ENCODE measurements at regions not wholly inside any gene's neighbourhood (a gene's known extent, or its start where the extent isn't known, plus 50 kb on each side); places are given as distances from the start of the nearest gene placed in this dataset.

DNA sequence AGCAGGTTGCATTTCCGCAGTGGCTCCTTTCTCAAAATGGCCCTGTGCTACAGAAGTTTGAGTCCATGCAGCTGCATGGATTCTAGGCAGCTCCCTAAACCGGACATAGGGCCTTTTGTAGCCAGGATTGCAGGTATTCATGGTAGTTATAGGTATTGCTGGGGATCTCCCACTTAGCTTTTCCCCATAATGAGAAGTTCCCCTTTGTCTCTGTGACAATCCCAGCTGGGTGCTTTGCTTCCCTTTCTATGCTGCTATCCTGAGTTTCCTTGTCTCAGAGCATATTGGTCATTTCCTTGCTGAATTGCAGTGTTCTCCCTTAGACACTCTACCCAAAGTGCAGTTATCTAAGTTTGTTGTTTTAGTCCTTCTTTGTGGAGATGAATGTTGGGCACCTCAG is 120.9 kb upstream of the MIS18BP1 start:
- Histone ChIP-seq H3K9ac (ENCODE audit: low read length in 5 of 5) (no peak overlapping the region), H3K27me3 (ENCODE audit: control insufficient read depth in 5 of 5, insufficient read depth in 4 of 5, low read length in 5 of 5) (no peaks in the 10 kb centered on the region), H3K4me3 (ENCODE audit: low read depth in 1 of 5, low read length in 5 of 5) (no peak overlapping the region), H3K4me1 (ENCODE audit: control insufficient read depth in 5 of 5, insufficient read depth in 5 of 5, low read length in 5 of 5) (peaks cover 0 to 5% (median 0%) of the 10 kb centered on the region in 5 donors), H3K27ac (ENCODE audit: low read depth, low read length) (no peak overlapping the region), H3K36me3 (ENCODE audit: control insufficient read depth in 5 of 5, insufficient read depth in 5 of 5, low read length in 5 of 5) (no peaks in the 10 kb centered on the region), H3K9me3 (ENCODE audit: control insufficient read depth in 5 of 5, low read length in 5 of 5) (no peaks in the 10 kb centered on the region)

- Histone ChIP-seq H3K27me3 (ENCODE audit: control insufficient read depth in 5 of 5, insufficient read depth in 4 of 5, low read length in 5 of 5) (no peaks in the 10 kb centered on the region), H3K27ac (ENCODE audit: low read depth, low read length) (no peak overlapping the region)
These were observed 111.7 kb upstream of the MIS18BP1 start for GRCh38 chr14:45364565-45365156.

DNA sequence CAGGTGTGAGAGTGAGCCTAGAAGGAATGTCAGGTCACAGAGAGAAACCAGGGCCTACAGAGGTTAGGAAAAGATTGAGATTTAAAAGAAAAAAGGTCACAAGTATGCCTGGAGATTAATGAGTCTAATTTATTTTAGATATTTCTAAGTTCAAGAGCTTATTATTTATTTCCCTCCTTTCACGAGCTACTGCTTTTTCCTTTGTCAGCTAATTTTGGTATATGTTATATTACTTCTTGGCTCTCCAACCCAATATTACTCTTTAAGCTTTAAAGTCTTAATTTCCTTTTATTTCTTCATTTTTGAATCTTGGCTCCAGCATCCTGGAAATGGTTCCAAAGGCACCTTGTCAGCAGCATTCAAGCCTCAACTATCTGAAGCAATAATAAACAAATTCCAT is 109.5 kb upstream of the MIS18BP1 start:
- H3K36me3 ChIP-seq (ENCODE audit: control insufficient read depth in 5 of 5, insufficient read depth in 5 of 5, low read length in 5 of 5) = no peaks in the 10 kb centered on the region
- no peak overlapping the region for H3K27ac ChIP-seq (ENCODE audit: low read depth, low read length)
- H3K4me1 ChIP-seq (ENCODE audit: control insufficient read depth in 5 of 5, insufficient read depth in 5 of 5, low read length in 5 of 5) = peaks cover 0 to 8% (median 0%) of the 10 kb centered on the region in 5 donors
- H3K9ac ChIP-seq (ENCODE audit: low read length in 5 of 5) = no peak overlapping the region
- no peaks in the 10 kb centered on the region for H3K27me3 ChIP-seq (ENCODE audit: control insufficient read depth in 5 of 5, insufficient read depth in 4 of 5, low read length in 5 of 5)
- no peak overlapping the region for H3K4me3 ChIP-seq (ENCODE audit: low read depth in 1 of 5, low read length in 5 of 5)
- no peaks in the 10 kb centered on the region for H3K9me3 ChIP-seq (ENCODE audit: control insufficient read depth in 5 of 5, low read length in 5 of 5)

More at GRCh38 chr14:45364565-45365156, 111.7 kb upstream of the MIS18BP1 start:
- H3K9ac ChIP-seq (ENCODE audit: low read length in 5 of 5) = no peak overlapping the region
- no peaks in the 10 kb centered on the region for H3K36me3 ChIP-seq (ENCODE audit: control insufficient read depth in 5 of 5, insufficient read depth in 5 of 5, low read length in 5 of 5)
- peaks cover 0 to 8% (median 0%) of the 10 kb centered on the region in 5 donors for H3K4me1 ChIP-seq (ENCODE audit: control insufficient read depth in 5 of 5, insufficient read depth in 5 of 5, low read length in 5 of 5)
- no peaks in the 10 kb centered on the region for H3K9me3 ChIP-seq (ENCODE audit: control insufficient read depth in 5 of 5, low read length in 5 of 5)
- no peak overlapping the region for H3K4me3 ChIP-seq (ENCODE audit: low read depth in 1 of 5, low read length in 5 of 5)

DNA sequence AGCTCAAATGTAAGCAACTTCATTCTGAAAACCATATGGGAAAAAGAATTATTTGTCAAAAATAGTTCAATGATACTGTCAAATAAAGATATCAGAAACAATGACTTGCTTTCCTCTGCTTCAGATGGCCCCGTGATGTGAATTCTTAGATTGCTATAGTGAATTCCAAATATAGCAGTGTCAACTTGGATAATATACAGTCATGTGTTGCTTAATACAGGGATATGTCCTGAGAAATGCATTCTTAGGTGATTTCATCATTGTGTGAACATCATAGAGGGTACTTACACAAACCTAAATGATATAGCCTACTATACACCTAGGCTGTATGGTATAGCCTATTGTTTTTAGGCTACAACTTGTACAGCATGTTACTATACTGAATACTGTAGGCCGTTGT is 108.7 kb upstream of the MIS18BP1 start:
- no peak overlapping the region for H3K4me3 ChIP-seq (ENCODE audit: low read depth in 1 of 5, low read length in 5 of 5)
- no peak overlapping the region for H3K27ac ChIP-seq (ENCODE audit: low read depth, low read length)
- no peak overlapping the region for H3K9ac ChIP-seq (ENCODE audit: low read length in 5 of 5)
- H3K27me3 ChIP-seq (ENCODE audit: control insufficient read depth in 5 of 5, insufficient read depth in 4 of 5, low read length in 5 of 5) = no peaks in the 10 kb centered on the region
- no peaks in the 10 kb centered on the region for H3K9me3 ChIP-seq (ENCODE audit: control insufficient read depth in 5 of 5, low read length in 5 of 5)
- no peaks in the 10 kb centered on the region for H3K36me3 ChIP-seq (ENCODE audit: control insufficient read depth in 5 of 5, insufficient read depth in 5 of 5, low read length in 5 of 5)
- H3K4me1 ChIP-seq (ENCODE audit: control insufficient read depth in 5 of 5, insufficient read depth in 5 of 5, low read length in 5 of 5) = peaks cover 0 to 8% (median 0%) of the 10 kb centered on the region in 5 donors

DNA sequence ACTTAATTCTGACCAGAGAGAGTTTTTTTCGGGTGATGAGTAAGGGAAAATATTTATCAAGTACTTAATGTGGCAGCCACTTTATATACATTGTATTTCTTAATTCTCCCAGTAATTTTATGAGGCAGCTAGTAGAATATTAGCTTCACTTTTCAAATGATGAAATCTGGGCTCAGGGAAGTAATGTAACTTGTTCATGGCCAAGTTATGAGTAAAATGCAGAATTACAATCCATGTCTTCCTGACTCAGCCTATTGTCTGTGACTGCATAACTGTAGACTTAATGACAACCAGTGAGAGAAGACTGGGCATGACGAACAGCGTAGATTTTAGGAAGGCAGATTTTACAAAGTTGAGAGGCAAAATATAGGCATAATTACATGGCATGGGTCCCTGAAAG is 106.7 kb upstream of the MIS18BP1 start:
- no peak overlapping the region for H3K9ac ChIP-seq (ENCODE audit: low read length in 5 of 5)
- no peaks in the 10 kb centered on the region for H3K27me3 ChIP-seq (ENCODE audit: control insufficient read depth in 5 of 5, insufficient read depth in 4 of 5, low read length in 5 of 5)
- no peak overlapping the region for H3K27ac ChIP-seq (ENCODE audit: low read depth, low read length)
- no peaks in the 10 kb centered on the region for H3K36me3 ChIP-seq (ENCODE audit: control insufficient read depth in 5 of 5, insufficient read depth in 5 of 5, low read length in 5 of 5)
- peaks cover 0 to 2% (median 0%) of the 10 kb centered on the region in 5 donors for H3K9me3 ChIP-seq (ENCODE audit: control insufficient read depth in 5 of 5, low read length in 5 of 5)
- no peak overlapping the region for H3K4me3 ChIP-seq (ENCODE audit: low read depth in 1 of 5, low read length in 5 of 5)
- peaks cover 0 to 4% (median 0%) of the 10 kb centered on the region in 5 donors for H3K4me1 ChIP-seq (ENCODE audit: control insufficient read depth in 5 of 5, insufficient read depth in 5 of 5, low read length in 5 of 5)

- Histone ChIP-seq H3K9ac (ENCODE audit: low read length in 5 of 5) (no peak overlapping the region), H3K27me3 (ENCODE audit: control insufficient read depth in 5 of 5, insufficient read depth in 4 of 5, low read length in 5 of 5) (no peaks in the 10 kb centered on the region), H3K36me3 (ENCODE audit: control insufficient read depth in 5 of 5, insufficient read depth in 5 of 5, low read length in 5 of 5) (no peaks in the 10 kb centered on the region), H3K27ac (ENCODE audit: low read depth, low read length) (no peak overlapping the region), H3K9me3 (ENCODE audit: control insufficient read depth in 5 of 5, low read length in 5 of 5) (peaks cover 0 to 2% (median 0%) of the 10 kb centered on the region in 5 donors), H3K4me3 (ENCODE audit: low read depth in 1 of 5, low read length in 5 of 5) (no peak overlapping the region), H3K4me1 (ENCODE audit: control insufficient read depth in 5 of 5, insufficient read depth in 5 of 5, low read length in 5 of 5) (peaks cover 0 to 10% (median 9%) of the 10 kb centered on the region in 5 donors)
These were observed 79.5 kb upstream of the MIS18BP1 start for GRCh38 chr14:45332360-45332988.

DNA sequence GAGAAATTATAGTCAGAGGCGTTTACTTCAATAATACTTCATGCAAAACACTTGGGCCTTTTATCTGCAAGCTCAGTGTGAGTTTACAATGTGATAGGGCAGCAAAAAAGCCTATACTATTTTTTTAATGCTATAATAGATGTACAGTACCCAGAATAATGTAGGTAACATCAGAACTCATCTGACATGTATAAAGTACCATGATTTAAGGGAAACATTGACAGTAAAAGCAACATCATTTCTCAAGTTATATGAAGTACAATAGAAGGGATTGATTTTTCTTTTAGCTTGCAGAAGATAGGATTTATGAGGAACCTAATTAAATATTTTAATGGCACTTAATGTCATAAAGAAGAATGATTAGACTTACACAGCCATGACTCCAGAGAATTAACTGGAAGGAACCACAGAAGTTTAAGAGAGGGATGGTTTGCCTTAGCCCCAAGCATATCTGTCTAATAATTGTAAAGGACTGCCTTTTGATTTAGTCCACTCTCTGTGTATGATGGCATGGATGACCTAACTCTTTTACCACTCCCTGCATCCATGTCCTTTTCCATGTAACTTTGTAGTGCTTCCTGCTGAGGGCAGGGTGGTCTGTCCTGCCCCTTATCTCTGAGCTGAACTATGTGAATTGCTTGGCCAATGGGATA is 55.9 kb upstream of the MIS18BP1 start:
- no peaks in the 10 kb centered on the region for H3K27me3 ChIP-seq (ENCODE audit: control insufficient read depth in 5 of 5, insufficient read depth in 4 of 5, low read length in 5 of 5)
- H3K4me1 ChIP-seq (ENCODE audit: control insufficient read depth in 5 of 5, insufficient read depth in 5 of 5, low read length in 5 of 5) = peaks cover 0 to 8% (median 0%) of the 10 kb centered on the region in 5 donors
- H3K27ac ChIP-seq (ENCODE audit: low read depth, low read length) = no peak overlapping the region
- H3K9ac ChIP-seq (ENCODE audit: low read length in 5 of 5) = no peak overlapping the region
- H3K9me3 ChIP-seq (ENCODE audit: control insufficient read depth in 5 of 5, low read length in 5 of 5) = peaks cover 0 to 8% (median 5%) of the 10 kb centered on the region in 5 donors
- no peak overlapping the region for H3K4me3 ChIP-seq (ENCODE audit: low read depth in 1 of 5, low read length in 5 of 5)
- no peaks in the 10 kb centered on the region for H3K36me3 ChIP-seq (ENCODE audit: control insufficient read depth in 5 of 5, insufficient read depth in 5 of 5, low read length in 5 of 5)

All from subcutaneous abdominal adipose tissue (tissue), 5 donors.